ENCODE measurements at regions not wholly inside any gene's neighbourhood (a gene's known extent, or its start where the extent isn't known, plus 50 kb on each side); places are given as distances from the start of the nearest gene placed in this dataset.

GRCh38 chr2:59046401-59047372 lies 805.6 kb upstream of the FANCL start:
- Histone ChIP-seq H3K27me3 (ENCODE audit: control insufficient read depth in 1 of 2, insufficient read depth in 2 of 2, low read length in 2 of 2) (no peaks in the 10 kb centered on the region), H3K27ac (ENCODE audit: low read length) (no peak overlapping the region), H3K9ac (ENCODE audit: low read length in 2 of 2) (no peak overlapping the region), H3K36me3 (ENCODE audit: control insufficient read depth in 2 of 2, insufficient read depth in 2 of 2, low read length in 2 of 2) (no peaks in the 10 kb centered on the region), H3K4me1 (ENCODE audit: control insufficient read depth, insufficient read depth, low read length) (no peaks in the 10 kb centered on the region), H3K9me3 (ENCODE audit: control insufficient read depth in 2 of 2, low read length in 2 of 2) (no peaks in the 10 kb centered on the region), H3K4me3 (ENCODE audit: low read length in 2 of 2) (no peak overlapping the region)

- H3K4me1 ChIP-seq (ENCODE audit: control insufficient read depth, insufficient read depth, low read length) = no peaks in the 10 kb centered on the region
- no peak overlapping the region for H3K9ac ChIP-seq (ENCODE audit: low read length in 2 of 2)
- H3K9me3 ChIP-seq (ENCODE audit: control insufficient read depth in 2 of 2, low read length in 2 of 2) = no peaks in the 10 kb centered on the region
These were observed 803.6 kb upstream of the FANCL start for GRCh38 chr2:59044736-59045135.

GRCh38 chr2:59041139-59041538 lies 800.0 kb upstream of the FANCL start:
- Histone ChIP-seq H3K27me3 (ENCODE audit: control insufficient read depth in 1 of 2, insufficient read depth in 2 of 2, low read length in 2 of 2) (no peaks in the 10 kb centered on the region), H3K9me3 (ENCODE audit: control insufficient read depth in 2 of 2, low read length in 2 of 2) (no peaks in the 10 kb centered on the region), H3K9ac (ENCODE audit: low read length in 2 of 2) (no peak overlapping the region), H3K4me3 (ENCODE audit: low read length in 2 of 2) (no peak overlapping the region), H3K36me3 (ENCODE audit: control insufficient read depth in 2 of 2, insufficient read depth in 2 of 2, low read length in 2 of 2) (no peaks in the 10 kb centered on the region), H3K27ac (ENCODE audit: low read length) (no peak overlapping the region), H3K4me1 (ENCODE audit: control insufficient read depth, insufficient read depth, low read length) (no peaks in the 10 kb centered on the region)

More at GRCh38 chr2:59044736-59045135, 803.6 kb upstream of the FANCL start:
- no peaks in the 10 kb centered on the region for H3K27me3 ChIP-seq (ENCODE audit: control insufficient read depth in 1 of 2, insufficient read depth in 2 of 2, low read length in 2 of 2)
- H3K27ac ChIP-seq (ENCODE audit: low read length) = no peak overlapping the region
- no peaks in the 10 kb centered on the region for H3K36me3 ChIP-seq (ENCODE audit: control insufficient read depth in 2 of 2, insufficient read depth in 2 of 2, low read length in 2 of 2)
- H3K4me3 ChIP-seq (ENCODE audit: low read length in 2 of 2) = no peak overlapping the region

- Histone ChIP-seq H3K27ac (ENCODE audit: low read length) (no peak overlapping the region), H3K9me3 (ENCODE audit: control insufficient read depth in 2 of 2, low read length in 2 of 2) (no peaks in the 10 kb centered on the region), H3K36me3 (ENCODE audit: control insufficient read depth in 2 of 2, insufficient read depth in 2 of 2, low read length in 2 of 2) (no peaks in the 10 kb centered on the region), H3K4me3 (ENCODE audit: low read length in 2 of 2) (peak overlapping the region in 1 of 2 donors; percentile 14), H3K4me1 (ENCODE audit: control insufficient read depth, insufficient read depth, low read length) (peaks cover 2% of the 10 kb centered on the region), H3K9ac (ENCODE audit: low read length in 2 of 2) (no peak overlapping the region), H3K27me3 (ENCODE audit: control insufficient read depth in 1 of 2, insufficient read depth in 2 of 2, low read length in 2 of 2) (no peaks in the 10 kb centered on the region)
These were observed 793.7 kb upstream of the FANCL start for GRCh38 chr2:59034837-59035236.

GRCh38 chr2:59034106-59034505 lies 793.0 kb upstream of the FANCL start:
- no peak overlapping the region for H3K4me3 ChIP-seq (ENCODE audit: low read length in 2 of 2)
- peaks cover 0 to 2% of the 10 kb centered on the region in 2 donors for H3K27me3 ChIP-seq (ENCODE audit: control insufficient read depth in 1 of 2, insufficient read depth in 2 of 2, low read length in 2 of 2)
- no peak overlapping the region for H3K9ac ChIP-seq (ENCODE audit: low read length in 2 of 2)
- H3K4me1 ChIP-seq (ENCODE audit: control insufficient read depth, insufficient read depth, low read length) = peaks cover 2% of the 10 kb centered on the region
- no peaks in the 10 kb centered on the region for H3K9me3 ChIP-seq (ENCODE audit: control insufficient read depth in 2 of 2, low read length in 2 of 2)
- no peaks in the 10 kb centered on the region for H3K36me3 ChIP-seq (ENCODE audit: control insufficient read depth in 2 of 2, insufficient read depth in 2 of 2, low read length in 2 of 2)
- no peak overlapping the region for H3K27ac ChIP-seq (ENCODE audit: low read length)

GRCh38 chr2:59033661-59034060 lies 792.5 kb upstream of the FANCL start:
- Histone ChIP-seq H3K9me3 (ENCODE audit: control insufficient read depth in 2 of 2, low read length in 2 of 2) (no peaks in the 10 kb centered on the region), H3K27me3 (ENCODE audit: control insufficient read depth in 1 of 2, insufficient read depth in 2 of 2, low read length in 2 of 2) (peaks cover 0 to 2% of the 10 kb centered on the region in 2 donors), H3K4me1 (ENCODE audit: control insufficient read depth, insufficient read depth, low read length) (peaks cover 2% of the 10 kb centered on the region), H3K9ac (ENCODE audit: low read length in 2 of 2) (no peak overlapping the region), H3K36me3 (ENCODE audit: control insufficient read depth in 2 of 2, insufficient read depth in 2 of 2, low read length in 2 of 2) (no peaks in the 10 kb centered on the region), H3K4me3 (ENCODE audit: low read length in 2 of 2) (no peak overlapping the region), H3K27ac (ENCODE audit: low read length) (no peak overlapping the region)

- Histone ChIP-seq H3K4me3 (ENCODE audit: low read length in 2 of 2) (no peak overlapping the region), H3K27ac (ENCODE audit: low read length) (no peak overlapping the region), H3K9me3 (ENCODE audit: control insufficient read depth in 2 of 2, low read length in 2 of 2) (no peaks in the 10 kb centered on the region), H3K4me1 (ENCODE audit: control insufficient read depth, insufficient read depth, low read length) (peaks cover 2% of the 10 kb centered on the region), H3K36me3 (ENCODE audit: control insufficient read depth in 2 of 2, insufficient read depth in 2 of 2, low read length in 2 of 2) (no peaks in the 10 kb centered on the region), H3K9ac (ENCODE audit: low read length in 2 of 2) (no peak overlapping the region), H3K27me3 (ENCODE audit: control insufficient read depth in 1 of 2, insufficient read depth in 2 of 2, low read length in 2 of 2) (peaks cover 0 to 2% of the 10 kb centered on the region in 2 donors)
These were observed 791.4 kb upstream of the FANCL start for GRCh38 chr2:59032499-59032898.

- H3K9ac ChIP-seq (ENCODE audit: low read length in 2 of 2) = no peak overlapping the region
- H3K36me3 ChIP-seq (ENCODE audit: control insufficient read depth in 2 of 2, insufficient read depth in 2 of 2, low read length in 2 of 2) = no peaks in the 10 kb centered on the region
- no peaks in the 10 kb centered on the region for H3K9me3 ChIP-seq (ENCODE audit: control insufficient read depth in 2 of 2, low read length in 2 of 2)
- H3K27me3 ChIP-seq (ENCODE audit: control insufficient read depth in 1 of 2, insufficient read depth in 2 of 2, low read length in 2 of 2) = peaks cover 0 to 5% of the 10 kb centered on the region in 2 donors
- no peaks in the 10 kb centered on the region for H3K4me1 ChIP-seq (ENCODE audit: control insufficient read depth, insufficient read depth, low read length)
- H3K27ac ChIP-seq (ENCODE audit: low read length) = no peak overlapping the region
- H3K4me3 ChIP-seq (ENCODE audit: low read length in 2 of 2) = no peak overlapping the region
These were observed 787.9 kb upstream of the FANCL start for GRCh38 chr2:59029058-59029457.

- no peak overlapping the region for H3K9ac ChIP-seq (ENCODE audit: low read length in 2 of 2)
- no peaks in the 10 kb centered on the region for H3K36me3 ChIP-seq (ENCODE audit: control insufficient read depth in 2 of 2, insufficient read depth in 2 of 2, low read length in 2 of 2)
- no peak overlapping the region for H3K27ac ChIP-seq (ENCODE audit: low read length)
- peaks cover 0 to 5% of the 10 kb centered on the region in 2 donors for H3K27me3 ChIP-seq (ENCODE audit: control insufficient read depth in 1 of 2, insufficient read depth in 2 of 2, low read length in 2 of 2)
- H3K4me1 ChIP-seq (ENCODE audit: control insufficient read depth, insufficient read depth, low read length) = no peaks in the 10 kb centered on the region
- no peak overlapping the region for H3K4me3 ChIP-seq (ENCODE audit: low read length in 2 of 2)
- H3K9me3 ChIP-seq (ENCODE audit: control insufficient read depth in 2 of 2, low read length in 2 of 2) = no peaks in the 10 kb centered on the region
These were observed 786.2 kb upstream of the FANCL start for GRCh38 chr2:59027320-59027719.

GRCh38 chr2:59025157-59025757 lies 784.1 kb upstream of the FANCL start:
- no peak overlapping the region for H3K9ac ChIP-seq (ENCODE audit: low read length in 2 of 2)
- H3K36me3 ChIP-seq (ENCODE audit: control insufficient read depth in 2 of 2, insufficient read depth in 2 of 2, low read length in 2 of 2) = no peaks in the 10 kb centered on the region
- H3K27ac ChIP-seq (ENCODE audit: low read length) = no peak overlapping the region
- H3K9me3 ChIP-seq (ENCODE audit: control insufficient read depth in 2 of 2, low read length in 2 of 2) = no peaks in the 10 kb centered on the region
- peaks cover 0 to 5% of the 10 kb centered on the region in 2 donors for H3K27me3 ChIP-seq (ENCODE audit: control insufficient read depth in 1 of 2, insufficient read depth in 2 of 2, low read length in 2 of 2)
- no peak overlapping the region for H3K4me3 ChIP-seq (ENCODE audit: low read length in 2 of 2)
- no peaks in the 10 kb centered on the region for H3K4me1 ChIP-seq (ENCODE audit: control insufficient read depth, insufficient read depth, low read length)

- no peaks in the 10 kb centered on the region for H3K9me3 ChIP-seq (ENCODE audit: control insufficient read depth in 2 of 2, low read length in 2 of 2)
- H3K27ac ChIP-seq (ENCODE audit: low read length) = no peak overlapping the region
- no peaks in the 10 kb centered on the region for H3K4me1 ChIP-seq (ENCODE audit: control insufficient read depth, insufficient read depth, low read length)
- peaks cover 0 to 3% of the 10 kb centered on the region in 2 donors for H3K27me3 ChIP-seq (ENCODE audit: control insufficient read depth in 1 of 2, insufficient read depth in 2 of 2, low read length in 2 of 2)
- no peaks in the 10 kb centered on the region for H3K36me3 ChIP-seq (ENCODE audit: control insufficient read depth in 2 of 2, insufficient read depth in 2 of 2, low read length in 2 of 2)
- no peak overlapping the region for H3K9ac ChIP-seq (ENCODE audit: low read length in 2 of 2)
- no peak overlapping the region for H3K4me3 ChIP-seq (ENCODE audit: low read length in 2 of 2)
These were observed 780.7 kb upstream of the FANCL start for GRCh38 chr2:59021786-59022185.
